ENCODE measurements at regions not wholly inside any gene's neighbourhood (a gene's known extent, or its start where the extent isn't known, plus 50 kb on each side); places are given as distances from the start of the nearest gene placed in this dataset.

GRCh38 chrX:150062292-150063137, 124.2 kb upstream of the EOLA2 start:
- TF ChIP-seq CTCF (IDR thresholded peaks at IDR 0.05) (no peak), POLR2A (IDR thresholded peaks at IDR 0.05) (no peak)
